ENCODE measurements at regions not wholly inside any gene's neighbourhood (a gene's known extent, or its start where the extent isn't known, plus 50 kb on each side); places are given as distances from the start of the nearest gene placed in this dataset.

- no peak overlapping the region for H3K4me3 ChIP-seq (ENCODE audit: low read depth in 1 of 3, low read length in 3 of 3)
- DNase-seq (ENCODE audit: low spot score), result peak; percentile 24
- H3K9ac ChIP-seq (ENCODE audit: low read depth in 1 of 2, low read length in 2 of 2), result no peak overlapping the region
- H3K36me3 ChIP-seq (ENCODE audit: control insufficient read depth in 4 of 4, insufficient read depth in 3 of 4, low read depth in 1 of 4, low read length in 3 of 4), result no peaks in the 10 kb centered on the region
- WGBS, result 95% methylated on average over 7 of the region's 7 CpGs
- no peaks in the 10 kb centered on the region for H3K27me3 ChIP-seq (ENCODE audit: control insufficient read depth in 4 of 4, insufficient read depth in 4 of 4, low read length in 3 of 4)
- no peak overlapping the region for H3K27ac ChIP-seq (ENCODE audit: low read depth in 1 of 2, low read length in 2 of 2)
- TF ChIP-seq RXRA (IDR thresholded peaks at IDR 0.05) (no peak), HNF4G (IDR thresholded peaks at IDR 0.05) (no peak), RAD21 (IDR thresholded peaks at IDR 0.05) (no peak), SP1 (IDR thresholded peaks at IDR 0.05) (no peak), EGR1 (IDR thresholded peaks at IDR 0.05; ENCODE audit: low read depth in 2 of 2) (no peak), YY1 (IDR thresholded peaks at IDR 0.05) (no peak), CTCF (IDR thresholded peaks at IDR 0.05; ENCODE audit: low read depth, low read length, missing input control) (no peak), GABPA (IDR thresholded peaks at IDR 0.05 in 1 of 2, conservative IDR thresholded peaks at IDR 0.05 in 1 of 2) (no peak), MAX (IDR thresholded peaks at IDR 0.05) (no peak), TAF1 (conservative IDR thresholded peaks at IDR 0.05) (no peak), FOXA1 (IDR thresholded peaks at IDR 0.05) (no peak), NR2F2 (IDR thresholded peaks at IDR 0.05) (no peak), JUND (IDR thresholded peaks at IDR 0.05) (no peak), REST (IDR thresholded peaks at IDR 0.05) (no peak), HNF4A (conservative IDR thresholded peaks at IDR 0.05) (no peak), FOXA2 (IDR thresholded peaks at IDR 0.05) (no peak), ATF3 (IDR thresholded peaks at IDR 0.05) (no peak)
- no peaks in the 10 kb centered on the region for H3K9me3 ChIP-seq (ENCODE audit: control insufficient read depth in 4 of 4, low read length in 3 of 4)
- H3K4me1 ChIP-seq (ENCODE audit: control insufficient read depth in 4 of 4, insufficient read depth in 4 of 4, low read length in 3 of 4), result no peaks in the 10 kb centered on the region
Observed at GRCh38 chr20:23165964-23166363, 79.8 kb upstream of the CD93 start.

- peak; percentile 33 for DNase-seq (ENCODE audit: low spot score)
- Histone ChIP-seq H3K36me3 (ENCODE audit: control insufficient read depth in 4 of 4, insufficient read depth in 3 of 4, low read depth in 1 of 4, low read length in 3 of 4) (no peaks in the 10 kb centered on the region), H3K9ac (ENCODE audit: low read depth in 1 of 2, low read length in 2 of 2) (no peak overlapping the region), H3K27ac (ENCODE audit: low read depth in 1 of 2, low read length in 2 of 2) (no peak overlapping the region), H3K4me3 (ENCODE audit: low read depth in 1 of 3, low read length in 3 of 3) (no peak overlapping the region), H3K4me1 (ENCODE audit: control insufficient read depth in 4 of 4, insufficient read depth in 4 of 4, low read length in 3 of 4) (no peaks in the 10 kb centered on the region), H3K27me3 (ENCODE audit: control insufficient read depth in 4 of 4, insufficient read depth in 4 of 4, low read length in 3 of 4) (no peaks in the 10 kb centered on the region), H3K9me3 (ENCODE audit: control insufficient read depth in 4 of 4, low read length in 3 of 4) (no peaks in the 10 kb centered on the region)
- WGBS, result 80% methylated on average over 12 of the region's 12 CpGs
- TF ChIP-seq GABPA (IDR thresholded peaks at IDR 0.05 in 1 of 2, conservative IDR thresholded peaks at IDR 0.05 in 1 of 2) (no peak), SP1 (IDR thresholded peaks at IDR 0.05) (no peak), RAD21 (IDR thresholded peaks at IDR 0.05) (no peak), MAX (IDR thresholded peaks at IDR 0.05) (no peak), HNF4G (IDR thresholded peaks at IDR 0.05) (no peak)
Observed at GRCh38 chr20:23165307-23165750, 79.2 kb upstream of the CD93 start.
